Activated CD8-positive, alpha-beta memory T cell treated with anti-CD3 and anti-CD28 coated beads for 1 hour (primary cell): ENCODE measurements at regions not wholly inside any gene's neighbourhood (a gene's known extent, or its start where the extent isn't known, plus 50 kb on each side); places are given as distances from the start of the nearest gene placed in this dataset.
"Not testable (repeated sequence)": the region's sequence is repeated elsewhere in the genome, so short reads cannot be mapped to it uniquely, and the experiment has no call there.

Source experiments
- DNase-seq, 2 donors: peaks; one replicate each; pipeline ENCODE4 v3.0.0-alpha.2; 2020; ENCODE audit warnings: low read depth in 1 of 2; ENCODE audit errors: extremely low read depth in 1 of 2

DNA sequence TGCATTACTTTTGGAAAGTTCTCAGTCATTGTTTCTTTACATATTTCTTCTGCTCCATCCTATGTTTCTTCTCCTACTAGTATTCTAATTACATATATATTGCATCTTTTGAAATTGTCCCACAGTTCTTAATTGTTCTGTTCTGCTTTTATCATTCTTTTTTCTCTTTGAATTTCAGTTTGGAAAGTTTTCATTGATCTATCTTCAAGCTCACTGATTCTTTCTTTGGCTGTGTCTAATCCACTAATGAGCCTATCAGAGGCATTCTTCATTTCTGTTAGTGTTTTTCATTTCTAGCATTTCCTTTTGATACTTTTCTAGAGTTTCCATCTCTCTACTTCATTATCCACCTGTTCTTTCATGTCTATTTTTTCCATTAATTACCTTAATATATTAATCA is 159.0 kb upstream of the KCNJ15 start:
- DNase-seq: no peak

DNA sequence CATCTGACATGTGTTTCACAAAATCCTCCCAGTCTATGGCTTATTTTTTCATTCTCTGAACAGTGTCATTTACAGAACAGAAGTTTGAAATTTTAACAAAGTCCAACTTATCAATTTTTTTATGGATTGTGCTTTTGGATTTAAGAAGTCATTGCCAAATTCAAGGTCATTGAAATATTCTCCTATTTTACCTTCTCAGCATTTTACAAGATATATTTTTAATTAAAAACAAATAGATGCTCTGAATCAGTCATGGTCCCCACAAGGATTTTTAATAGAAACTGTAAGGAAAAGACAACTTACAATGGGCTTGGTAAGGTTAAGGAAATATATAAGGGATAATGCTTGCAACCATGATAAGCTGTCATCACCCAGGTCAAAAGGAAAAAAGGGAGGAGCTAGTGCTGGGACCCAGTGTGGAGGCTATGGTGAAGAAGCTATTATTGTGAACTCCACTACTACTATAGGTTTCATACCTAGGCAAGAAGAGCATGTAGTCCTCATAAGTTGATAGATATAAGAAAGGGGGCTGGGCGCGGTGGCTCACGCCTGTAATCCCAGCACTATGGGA is 144.5 kb upstream of the KCNJ15 start:
- no peak for DNase-seq

DNA sequence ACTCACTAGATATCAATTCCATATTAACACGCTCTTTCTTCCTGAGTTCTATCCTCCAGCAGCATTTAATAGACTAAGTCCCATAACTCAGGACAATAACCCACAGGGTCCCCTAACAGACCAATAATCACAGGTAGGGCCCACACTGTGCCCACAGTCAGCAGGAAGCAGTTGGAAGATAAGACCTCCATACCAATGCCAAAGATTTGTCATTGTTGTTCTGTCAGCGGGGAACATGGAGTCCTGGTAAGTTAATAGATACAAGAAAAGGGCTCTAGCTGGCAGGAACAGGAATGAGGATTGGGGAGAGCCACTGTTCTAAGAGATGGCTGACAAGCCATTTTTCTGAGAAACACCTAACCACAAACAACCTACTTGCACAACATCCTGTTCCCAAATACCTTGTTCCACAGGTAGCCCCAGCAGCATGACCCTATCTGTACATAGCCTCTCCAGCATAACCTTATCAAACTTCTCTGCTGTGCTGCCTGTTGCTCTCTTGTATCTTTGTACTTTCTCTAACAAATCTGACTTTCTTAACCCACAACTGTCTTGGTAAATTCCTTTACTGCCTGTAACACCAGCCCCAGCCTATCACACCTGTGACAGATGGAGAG is 142.0 kb upstream of the KCNJ15 start:
- DNase-seq: no peak

DNA sequence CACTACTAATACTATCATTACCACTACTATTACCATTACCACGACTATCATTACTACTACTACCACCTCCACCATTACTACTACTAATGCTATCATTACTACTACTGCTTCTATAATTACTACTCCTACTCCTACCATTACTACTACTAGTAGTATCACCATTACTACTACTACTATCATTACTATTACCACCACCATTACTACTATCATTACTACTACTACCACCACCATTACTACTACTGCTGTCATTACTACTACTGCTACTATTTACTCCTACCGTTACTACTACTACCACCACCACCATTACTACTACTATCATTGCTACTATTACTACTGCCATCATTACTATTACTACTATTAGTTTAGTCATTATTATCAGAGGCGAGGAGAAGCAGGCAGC is 140.9 kb upstream of the KCNJ15 start:
- no peak for DNase-seq

DNA sequence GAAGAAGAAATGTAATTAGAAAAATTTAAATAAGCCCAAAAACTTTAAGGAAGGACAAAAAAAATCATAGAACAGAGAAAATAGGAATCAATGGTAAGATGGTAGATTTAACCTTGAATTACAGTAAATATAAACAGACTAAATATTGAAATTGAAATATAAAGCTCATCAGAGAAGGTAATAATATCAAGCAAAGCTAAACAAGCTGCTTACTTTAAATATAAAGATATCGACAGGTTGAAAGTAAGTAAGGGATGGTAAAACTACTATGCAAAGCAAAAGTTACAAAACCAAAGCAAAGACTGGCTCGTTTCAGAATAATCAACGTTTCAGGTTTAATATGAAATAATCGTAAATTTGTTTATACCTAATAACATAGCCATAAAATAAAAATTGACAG is 137.0 kb upstream of the KCNJ15 start:
- no peak for DNase-seq

DNA sequence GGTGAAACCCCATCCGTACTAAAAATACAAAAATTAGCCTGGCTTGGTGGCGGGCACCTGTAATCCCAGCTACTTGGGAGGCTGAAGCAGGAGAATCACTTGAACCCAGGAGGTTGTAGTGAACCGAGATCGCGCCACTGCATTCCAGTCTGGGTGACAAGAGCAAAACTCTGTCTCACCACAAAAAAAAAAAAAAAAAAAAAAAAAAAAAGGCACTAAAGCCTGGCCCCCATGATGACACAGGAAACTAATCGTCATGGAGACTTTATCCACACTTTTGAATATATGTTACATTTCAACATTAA is 136.2 kb upstream of the KCNJ15 start:
- not testable (repeated sequence) for DNase-seq

DNA sequence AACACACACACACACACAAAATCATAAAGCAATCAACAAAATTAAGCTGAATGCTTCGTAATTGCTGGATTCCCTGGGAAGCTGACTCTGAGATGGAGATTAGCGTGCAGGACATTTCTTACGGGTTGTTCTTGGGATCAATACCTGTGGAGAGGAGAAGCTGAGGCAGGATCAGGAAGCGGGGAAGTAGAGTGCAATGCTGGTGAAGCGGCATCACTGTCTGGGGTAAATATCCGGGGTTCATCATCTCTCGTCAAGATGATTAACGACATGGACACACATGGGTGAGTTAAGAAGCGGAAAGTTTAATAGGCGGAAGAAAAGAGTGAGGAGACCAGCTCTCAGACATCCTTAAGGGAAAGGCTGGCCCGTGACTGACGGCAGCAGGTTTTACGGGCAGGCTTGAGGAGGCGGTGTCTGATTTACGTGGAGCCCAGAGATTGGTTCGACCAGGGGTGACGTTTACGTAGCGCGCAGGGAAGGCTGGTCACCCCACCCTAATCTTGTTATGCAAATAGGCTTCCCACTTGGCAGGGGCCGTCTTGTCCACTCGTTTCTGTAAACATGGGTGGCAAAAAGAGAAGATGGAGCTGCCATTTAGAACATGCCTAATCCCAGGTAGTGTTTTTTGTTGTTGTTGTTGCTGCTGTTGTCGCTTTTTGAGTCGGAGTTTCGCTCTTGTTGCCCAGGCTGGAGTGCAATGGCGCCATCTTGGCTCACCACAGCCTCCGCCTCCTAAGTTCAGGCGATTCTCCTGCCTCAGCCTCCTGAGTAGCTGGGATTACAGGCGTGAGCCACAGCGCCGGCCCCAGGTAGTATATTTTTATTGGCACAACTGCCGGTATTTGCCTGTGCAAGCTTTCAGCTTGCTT is 135.6 kb upstream of the KCNJ15 start:
- DNase-seq: no peak

DNA sequence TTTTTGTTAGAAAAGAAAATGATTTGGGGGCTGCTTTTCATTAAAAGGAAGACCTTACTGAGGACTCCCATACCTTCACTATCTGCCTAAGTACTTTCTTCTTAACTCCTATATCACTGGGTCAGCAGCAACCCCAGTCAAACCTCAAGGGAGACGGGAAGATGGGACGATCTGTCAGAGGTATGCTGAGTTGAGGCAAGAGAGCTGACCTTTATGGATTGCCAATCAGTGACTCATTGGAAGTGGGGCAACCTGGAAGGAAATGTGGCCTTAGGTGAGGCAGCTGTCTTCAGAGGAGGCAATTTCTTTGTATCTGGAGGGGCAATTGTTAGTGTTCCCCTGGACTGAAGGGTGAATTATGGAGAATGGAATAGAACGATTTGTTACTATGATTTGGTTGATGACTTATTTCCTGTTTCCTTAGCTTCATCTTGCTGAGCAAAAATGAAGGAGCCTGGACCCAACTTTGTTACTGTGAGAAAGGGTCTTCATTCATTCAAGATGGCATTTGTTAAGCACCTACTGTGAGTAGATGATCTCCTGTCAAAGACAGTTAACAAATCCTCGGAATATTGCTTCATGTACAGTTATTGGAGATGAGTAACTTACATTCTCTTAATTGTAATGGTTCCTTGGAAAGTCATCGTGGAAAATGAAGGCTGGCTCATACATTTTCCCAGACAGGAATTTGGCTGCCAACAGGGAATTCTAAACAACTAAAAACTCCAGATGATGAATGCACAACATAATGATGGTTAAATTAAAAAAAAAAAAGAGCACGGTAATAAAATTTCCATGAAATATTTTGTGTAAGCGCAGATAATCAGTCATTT is 134.7 kb upstream of the KCNJ15 start:
- DNase-seq: no peak

DNA sequence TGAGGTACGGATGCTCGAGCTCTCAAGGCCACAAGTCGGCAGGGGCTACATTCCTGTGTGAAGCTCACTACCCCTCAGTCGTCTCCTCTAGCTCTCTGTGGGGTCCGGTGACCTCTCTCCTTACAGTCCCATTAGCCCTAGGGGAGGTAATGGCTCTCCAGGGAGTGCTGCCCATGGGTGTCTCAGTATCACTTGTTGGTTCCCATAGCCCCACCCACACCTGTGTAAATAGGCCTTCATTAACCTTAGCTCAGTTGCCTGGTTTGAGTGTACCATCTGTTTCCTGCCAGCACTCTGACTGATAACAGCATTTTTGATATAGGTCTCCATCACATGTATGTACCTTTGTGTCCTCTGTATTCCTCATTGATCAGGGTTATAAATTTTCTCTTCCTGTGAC is 133.2 kb upstream of the KCNJ15 start:
- DNase-seq: no peak

DNA sequence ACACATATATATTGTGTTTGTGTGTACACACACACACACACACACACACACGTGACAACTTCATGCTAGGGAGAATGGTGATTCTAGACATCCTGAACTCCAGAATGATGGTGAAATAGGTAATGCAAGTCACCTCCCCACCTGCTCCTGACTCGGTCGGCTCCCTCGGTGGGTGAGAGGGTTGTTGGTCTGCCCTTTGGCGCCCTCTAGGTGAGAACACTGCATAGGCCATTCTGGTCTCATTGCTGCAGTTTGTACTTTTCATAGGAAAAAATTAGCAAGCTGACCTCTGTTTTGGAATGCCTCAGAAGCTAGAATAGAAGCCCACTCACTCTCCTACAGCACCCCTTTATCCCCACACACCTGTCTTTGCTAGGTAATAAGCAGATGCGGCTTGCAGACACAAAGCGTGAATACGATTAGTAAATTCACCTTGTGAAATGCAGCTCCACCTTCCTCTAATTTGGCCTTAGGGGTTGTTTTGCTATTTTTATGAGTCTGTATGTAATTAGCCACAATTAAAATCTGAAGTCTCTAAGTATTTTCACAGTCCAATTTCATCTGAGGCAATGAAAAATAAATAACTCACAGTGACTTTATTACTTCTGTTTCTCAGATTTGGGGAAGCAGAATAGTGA is 130.0 kb upstream of the KCNJ15 start:
- DNase-seq: peak in 1 of 2 donors; percentile 11

DNA sequence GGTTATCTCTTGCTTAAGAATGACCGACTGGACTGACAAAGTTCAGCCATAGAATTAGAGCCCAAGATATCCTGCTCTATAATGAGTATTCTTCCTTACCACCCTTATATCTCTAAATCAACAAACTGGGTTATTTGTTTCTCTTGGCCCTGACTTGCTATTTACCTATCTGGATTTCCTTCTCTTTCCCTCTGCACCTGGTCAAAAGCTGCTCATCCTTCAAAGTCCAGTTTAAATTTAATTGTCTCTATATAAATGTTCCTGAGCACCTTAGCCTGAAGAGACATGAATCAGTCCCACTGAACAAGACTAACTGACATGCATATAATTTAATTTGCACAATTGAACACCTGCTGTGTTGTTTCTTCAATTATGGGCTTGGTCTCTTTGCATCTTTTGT is 127.1 kb upstream of the KCNJ15 start:
- DNase-seq: no peak

DNA sequence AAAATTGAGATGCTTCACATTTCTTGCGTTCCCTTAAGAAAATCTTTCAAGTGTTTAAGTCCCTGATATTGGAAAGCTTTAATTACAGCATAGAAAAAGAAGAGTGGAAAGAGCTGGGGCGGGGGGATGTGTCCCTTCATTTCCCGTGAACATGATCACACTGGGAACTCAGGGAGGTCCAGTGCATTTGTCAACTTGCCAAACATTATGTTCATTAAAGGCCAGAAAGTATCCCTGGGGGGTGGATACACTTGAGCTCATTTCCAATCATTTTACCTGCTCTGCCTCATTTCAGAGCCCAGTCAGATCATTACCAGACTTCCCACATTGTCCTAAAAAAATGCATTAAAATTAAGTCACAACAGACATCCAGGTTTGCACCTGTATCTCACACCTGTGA is 123.6 kb upstream of the KCNJ15 start:
- DNase-seq: no peak

DNA sequence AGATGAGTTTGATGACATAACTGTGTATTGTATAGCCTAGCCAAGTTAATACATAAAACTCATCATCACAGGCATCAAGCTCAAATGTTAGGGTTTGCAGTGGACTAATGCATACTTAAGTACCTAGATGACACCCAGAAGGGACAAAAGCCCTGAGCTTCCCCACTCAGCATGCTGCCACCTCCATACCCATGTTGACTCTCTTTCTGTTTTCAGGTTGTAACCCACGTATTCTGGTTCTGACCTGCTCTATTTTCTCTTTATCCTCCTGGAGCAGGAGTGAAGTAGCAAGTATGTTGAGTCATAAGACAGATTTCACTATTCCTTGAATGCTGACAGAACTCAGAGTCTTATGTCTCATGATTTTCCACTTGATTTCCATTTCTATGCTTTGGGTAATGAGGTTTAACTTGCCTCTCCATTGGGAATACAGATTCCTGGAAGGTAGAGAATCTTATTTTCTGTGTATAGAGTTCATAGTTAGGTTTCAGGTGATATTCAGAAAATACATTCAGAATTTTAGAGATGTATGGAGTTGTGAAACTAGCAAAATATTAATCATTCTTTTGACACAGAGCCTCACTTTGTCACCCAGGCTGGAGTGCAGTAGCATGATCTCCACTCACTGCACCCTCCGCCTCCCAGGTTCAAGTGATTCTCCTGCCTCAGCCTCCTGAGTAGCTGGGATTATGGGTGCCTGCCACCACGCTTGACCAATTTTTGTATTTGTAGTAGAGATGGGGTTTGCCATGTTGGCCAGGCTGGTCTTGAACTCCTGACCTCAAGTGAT is 122.5 kb upstream of the KCNJ15 start:
- DNase-seq: no peak

DNA sequence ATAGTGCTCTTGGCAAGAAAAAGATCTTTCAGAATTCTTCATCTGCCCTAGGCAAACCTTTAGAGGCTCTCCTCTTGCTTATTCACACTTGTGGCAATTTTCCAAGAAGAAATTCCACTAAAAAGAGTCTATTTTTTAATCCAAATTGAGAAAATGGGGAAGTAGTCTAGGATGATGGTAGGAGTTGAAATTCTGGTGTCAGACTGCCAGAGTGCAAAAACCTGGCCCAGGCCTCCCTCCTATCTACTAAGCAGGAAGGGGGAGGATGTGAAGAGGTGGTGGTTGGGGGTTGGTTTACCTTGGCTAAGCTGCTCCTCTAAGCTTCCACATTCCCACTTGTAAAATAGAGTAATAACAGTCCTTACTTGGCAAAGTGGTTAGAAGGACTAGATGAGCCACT is 120.6 kb upstream of the KCNJ15 start:
- DNase-seq: no peak

DNA sequence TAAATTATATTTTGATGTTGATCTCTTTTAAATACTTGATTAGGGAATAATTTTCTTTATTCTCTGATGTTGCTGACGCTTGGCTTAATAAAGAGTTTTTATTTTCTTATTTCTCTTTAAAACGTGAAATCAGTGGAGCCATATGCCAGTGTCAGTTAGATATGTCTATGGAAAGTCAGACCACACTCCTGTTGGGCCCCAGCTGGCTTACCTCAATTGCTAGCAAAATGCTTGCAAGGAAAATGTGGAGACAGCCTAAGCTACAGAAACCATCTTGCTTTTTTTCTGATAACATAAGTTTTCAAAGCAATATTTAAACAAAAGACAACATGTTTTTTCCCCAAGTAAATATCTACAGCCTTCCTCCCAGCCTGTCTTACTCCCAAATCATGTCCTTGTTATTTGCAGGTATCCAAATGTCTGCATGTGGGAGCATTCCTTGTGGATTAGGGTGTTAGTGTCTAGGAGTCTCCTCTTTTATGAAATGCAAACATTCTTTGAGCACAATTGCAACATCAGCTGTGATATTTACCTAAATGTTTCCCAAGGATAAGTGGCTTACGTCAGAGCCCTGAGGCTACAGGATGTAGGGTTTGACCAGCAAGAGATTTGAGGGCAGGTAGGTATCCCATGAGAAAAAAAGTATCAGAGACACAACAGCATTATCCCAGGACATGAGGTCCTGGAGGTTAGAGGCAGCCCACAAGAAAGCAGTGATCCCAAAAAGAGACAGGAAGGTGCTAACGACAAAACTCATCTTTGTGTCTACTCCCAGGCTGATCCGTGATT is 117.2 kb upstream of the KCNJ15 start:
- DNase-seq: no peak

DNA sequence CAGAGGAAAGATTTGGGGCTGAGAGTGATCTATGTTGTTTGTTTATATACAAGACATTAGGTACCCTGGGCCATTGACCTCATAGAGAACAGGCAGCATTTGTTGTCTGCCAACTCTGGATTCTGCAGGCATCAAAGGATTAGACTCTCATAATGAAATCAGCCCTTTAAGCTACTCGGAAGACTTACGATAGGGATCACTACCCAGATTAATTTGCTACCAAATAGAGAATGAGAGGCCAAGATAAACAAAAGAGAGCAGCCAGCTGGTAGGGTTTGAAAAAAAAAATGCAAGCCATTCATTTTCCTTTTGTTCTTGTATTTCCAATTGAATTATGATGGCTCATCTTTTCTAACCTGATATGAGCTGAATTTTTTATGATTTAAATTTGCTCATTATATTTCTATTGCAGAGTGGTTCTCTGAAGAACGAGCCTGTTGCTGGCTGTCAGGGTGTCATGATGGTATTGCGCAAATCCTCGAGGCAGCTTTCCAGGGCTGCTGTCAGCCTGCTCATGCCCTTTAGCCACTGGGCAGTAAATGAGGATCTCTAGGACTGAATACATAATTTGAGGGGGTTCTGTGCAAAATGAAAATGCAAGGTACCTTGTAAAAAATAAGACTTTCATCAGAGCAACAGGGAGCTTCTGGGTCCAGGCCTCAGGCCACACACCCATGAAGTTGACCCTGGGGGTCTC is 116.4 kb upstream of the KCNJ15 start:
- DNase-seq: no peak

DNA sequence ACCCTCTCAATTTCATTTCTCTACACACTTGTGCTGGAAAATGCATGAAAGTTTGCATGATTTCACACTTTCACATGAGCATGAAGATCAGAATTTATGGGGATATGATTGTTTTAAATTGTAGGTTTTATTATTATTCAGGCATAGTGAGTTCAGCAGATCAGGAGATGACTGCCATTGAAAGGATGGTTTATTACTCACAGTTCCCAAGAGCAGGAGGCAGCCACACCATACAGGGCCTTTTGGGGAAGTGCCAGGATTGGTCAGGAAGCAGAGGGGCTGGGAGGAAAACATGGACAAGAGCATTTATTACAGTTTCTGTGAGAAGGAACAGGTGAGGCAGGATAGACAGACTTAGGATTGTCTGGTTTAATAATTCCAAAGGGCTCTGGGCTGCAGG is 114.6 kb upstream of the KCNJ15 start:
- DNase-seq: no peak

DNA sequence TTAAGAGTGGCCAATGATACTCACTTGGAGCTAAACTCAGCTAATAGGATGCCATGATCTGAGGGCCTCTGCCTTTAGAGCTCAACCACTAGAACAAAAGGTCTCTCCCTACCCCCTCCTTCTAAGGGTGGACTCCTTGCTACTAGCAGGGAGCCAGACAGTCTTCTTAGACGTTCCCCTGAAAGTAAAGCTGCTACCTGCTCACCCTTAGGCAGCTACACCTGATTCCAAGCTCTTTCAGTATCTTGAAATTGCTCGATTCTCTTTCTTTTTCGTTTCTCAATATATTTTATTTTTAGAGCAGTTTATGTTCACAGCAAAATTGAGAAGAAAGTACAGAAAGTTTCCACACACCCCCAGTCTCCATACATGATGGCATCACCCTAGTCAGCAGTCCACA is 112.6 kb upstream of the KCNJ15 start:
- DNase-seq: no peak

DNA sequence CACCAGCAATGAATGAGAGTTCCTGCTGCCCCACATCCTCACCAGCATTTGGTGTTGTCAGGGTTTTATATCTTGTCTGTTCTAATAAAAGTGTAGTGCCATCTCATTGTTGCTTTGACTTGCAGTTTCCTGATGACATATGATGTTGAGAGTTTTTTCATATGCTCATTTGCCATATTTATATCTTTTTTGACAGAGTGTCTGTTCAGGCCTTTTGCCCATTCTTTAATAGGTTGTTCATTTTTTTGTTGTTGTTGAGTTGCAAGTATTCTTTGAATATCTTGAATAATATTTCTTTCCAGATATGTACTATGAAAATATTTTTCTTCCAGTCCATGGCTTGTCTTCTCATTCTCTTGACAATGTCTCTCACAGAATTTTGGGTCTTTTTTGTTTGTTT is 111.7 kb upstream of the KCNJ15 start:
- no peak for DNase-seq
